ENCODE measurements at regions not wholly inside any gene's neighbourhood (a gene's known extent, or its start where the extent isn't known, plus 50 kb on each side); places are given as distances from the start of the nearest gene placed in this dataset.

GRCh38 chr2:191514613-191515012 is 163.3 kb upstream of the NABP1 start:
- DNase-seq (ENCODE audit: low spot score) = no peak

- DNase-seq (ENCODE audit: low spot score) = no peak
These were observed 162.4 kb upstream of the NABP1 start for GRCh38 chr2:191515551-191515950.

GRCh38 chr2:191516260-191516659 is 161.7 kb upstream of the NABP1 start:
- DNase-seq (ENCODE audit: low spot score) = no peak

DNA sequence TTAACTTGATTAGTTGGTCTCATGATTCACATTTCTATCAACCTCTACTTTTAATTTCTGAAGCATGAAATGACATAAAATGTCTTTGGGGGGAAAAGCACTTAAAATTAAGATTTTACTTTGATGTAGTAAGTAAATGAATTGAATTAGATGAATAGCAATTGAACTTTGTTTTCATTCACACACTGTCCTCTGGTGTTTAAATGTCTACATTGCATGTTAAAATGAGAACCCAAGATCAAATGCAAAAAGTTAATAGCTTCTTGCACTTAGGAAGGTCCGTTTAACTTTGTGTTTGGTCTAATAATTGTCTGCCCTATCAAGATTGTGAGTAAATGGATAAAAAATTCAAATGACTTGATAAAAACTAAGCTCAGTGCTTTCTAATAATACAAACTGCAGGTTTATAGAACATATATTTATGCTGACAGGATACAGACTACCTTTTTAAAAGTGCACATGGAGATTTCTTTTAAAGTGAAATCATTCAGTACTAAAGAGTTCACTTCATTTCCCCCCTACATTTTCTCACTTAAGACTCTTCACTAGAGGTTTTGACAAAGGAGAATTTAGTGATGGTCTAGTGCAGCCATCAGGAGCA is 156.2 kb upstream of the NABP1 start:
- peak; percentile 29 for DNase-seq (ENCODE audit: low spot score)

GRCh38 chr2:191522478-191523120 is 155.3 kb upstream of the NABP1 start:
- DNase-seq (ENCODE audit: low spot score) = no peak

GRCh38 chr2:191526091-191526490 is 151.8 kb upstream of the NABP1 start:
- no peak for DNase-seq (ENCODE audit: low spot score)

GRCh38 chr2:191526536-191526935 is 151.4 kb upstream of the NABP1 start:
- DNase-seq (ENCODE audit: low spot score) = no peak

- DNase-seq (ENCODE audit: low spot score) = no peak
These were observed 150.9 kb upstream of the NABP1 start for GRCh38 chr2:191526953-191527556.

DNA sequence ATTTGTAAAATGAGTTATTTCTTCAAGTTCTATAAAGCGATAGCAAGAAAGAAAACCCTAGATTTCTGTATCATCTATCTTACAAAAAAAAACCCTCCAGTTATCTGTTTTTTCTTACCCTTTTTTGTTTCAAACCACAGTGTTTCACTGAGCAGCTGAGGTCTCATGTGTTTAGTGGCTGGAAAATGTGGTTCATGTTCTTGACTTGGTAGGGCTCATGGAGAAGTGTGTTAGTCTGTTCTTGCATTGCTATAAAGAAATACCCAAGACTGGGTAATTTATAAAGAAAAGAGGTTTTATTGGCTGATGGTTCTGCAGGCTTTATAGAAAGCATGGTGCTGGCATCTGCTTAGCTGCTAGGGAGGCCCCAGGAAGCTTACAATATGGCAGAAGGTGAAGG is 147.3 kb upstream of the NABP1 start:
- DNase-seq (ENCODE audit: low spot score) = no peak

GRCh38 chr2:191533693-191534180 is 144.2 kb upstream of the NABP1 start:
- DNase-seq (ENCODE audit: low spot score) = no peak

- DNase-seq (ENCODE audit: low spot score) = no peak
These were observed 140.0 kb upstream of the NABP1 start for GRCh38 chr2:191537921-191538320.

DNA sequence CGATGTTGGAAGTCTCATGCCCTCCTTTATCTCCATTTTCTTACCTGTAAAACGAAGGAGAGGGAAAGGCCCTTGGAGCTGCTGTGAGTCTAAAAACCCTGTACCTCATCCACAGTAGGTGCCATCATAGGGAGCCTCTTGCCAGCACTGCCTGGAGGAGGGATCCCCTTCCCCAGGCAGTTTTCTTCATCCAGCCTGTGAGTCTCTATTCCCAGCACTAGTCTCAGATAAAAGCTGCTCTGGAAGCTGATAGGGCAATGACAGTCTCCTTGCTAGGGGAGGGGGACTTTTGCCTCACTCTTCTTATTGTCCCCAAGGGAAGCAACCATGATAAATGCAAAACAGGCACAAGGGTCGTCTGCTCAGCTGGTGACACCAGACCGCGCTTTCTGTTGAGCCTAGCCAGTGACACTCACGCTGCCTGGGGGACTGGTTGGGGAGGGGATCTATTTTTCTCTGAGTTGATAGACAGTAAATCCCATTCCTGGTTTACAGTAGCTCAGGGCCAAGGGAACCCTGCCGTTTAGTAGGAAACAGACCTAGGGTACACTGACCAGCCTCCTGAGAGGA is 139.5 kb upstream of the NABP1 start:
- DNase-seq (ENCODE audit: low spot score) = no peak

DNA sequence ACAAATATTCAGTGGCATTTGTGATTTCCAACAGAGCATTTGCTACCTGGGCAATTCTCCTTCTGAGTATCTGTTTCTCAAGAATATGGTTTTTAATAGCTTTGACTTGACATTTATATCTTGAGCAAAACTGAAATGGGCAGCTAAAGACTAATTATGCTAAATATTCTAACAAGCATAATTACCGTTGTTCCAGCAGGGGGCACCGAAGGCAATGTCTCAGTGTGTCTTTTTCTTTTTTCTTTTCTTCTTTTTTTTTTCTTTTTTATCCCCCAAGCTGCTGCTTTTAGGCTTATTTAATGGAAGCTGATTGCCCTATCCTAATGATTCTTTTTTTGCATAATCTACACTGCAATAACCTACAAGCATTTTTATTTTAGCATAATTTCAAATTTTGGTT is 138.9 kb upstream of the NABP1 start:
- DNase-seq (ENCODE audit: low spot score) = peak; percentile 6

- DNase-seq (ENCODE audit: low spot score) = no peak
These were observed 137.3 kb upstream of the NABP1 start for GRCh38 chr2:191540681-191541080.

GRCh38 chr2:191543708-191544107 is 134.2 kb upstream of the NABP1 start:
- DNase-seq (ENCODE audit: low spot score) = no peak

- no peak for DNase-seq (ENCODE audit: low spot score)
These were observed 133.4 kb upstream of the NABP1 start for GRCh38 chr2:191544461-191545062.

DNA sequence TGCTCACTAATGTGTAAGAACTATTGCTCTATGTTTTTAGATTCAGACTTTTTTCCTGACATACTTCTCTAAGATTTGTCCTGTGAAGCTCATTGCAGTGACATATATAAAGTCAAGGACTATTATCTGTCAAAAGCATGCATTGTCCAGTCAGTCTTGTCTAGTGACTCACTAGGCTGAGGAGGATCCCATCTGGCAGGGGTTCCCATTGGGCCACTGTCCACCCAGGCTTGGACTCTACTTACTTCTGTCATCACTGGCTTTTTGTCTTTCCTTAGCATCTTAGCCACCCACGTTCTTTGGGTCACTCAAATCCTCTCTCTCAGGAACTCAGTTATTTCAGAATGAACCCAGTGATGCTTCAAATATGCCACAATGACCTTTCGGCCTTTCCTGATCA is 132.6 kb upstream of the NABP1 start:
- DNase-seq (ENCODE audit: low spot score) = no peak

- no peak for DNase-seq (ENCODE audit: low spot score)
These were observed 125.9 kb upstream of the NABP1 start for GRCh38 chr2:191552066-191552465.

GRCh38 chr2:191554240-191554639 is 123.7 kb upstream of the NABP1 start:
- DNase-seq (ENCODE audit: low spot score) = no peak

DNA sequence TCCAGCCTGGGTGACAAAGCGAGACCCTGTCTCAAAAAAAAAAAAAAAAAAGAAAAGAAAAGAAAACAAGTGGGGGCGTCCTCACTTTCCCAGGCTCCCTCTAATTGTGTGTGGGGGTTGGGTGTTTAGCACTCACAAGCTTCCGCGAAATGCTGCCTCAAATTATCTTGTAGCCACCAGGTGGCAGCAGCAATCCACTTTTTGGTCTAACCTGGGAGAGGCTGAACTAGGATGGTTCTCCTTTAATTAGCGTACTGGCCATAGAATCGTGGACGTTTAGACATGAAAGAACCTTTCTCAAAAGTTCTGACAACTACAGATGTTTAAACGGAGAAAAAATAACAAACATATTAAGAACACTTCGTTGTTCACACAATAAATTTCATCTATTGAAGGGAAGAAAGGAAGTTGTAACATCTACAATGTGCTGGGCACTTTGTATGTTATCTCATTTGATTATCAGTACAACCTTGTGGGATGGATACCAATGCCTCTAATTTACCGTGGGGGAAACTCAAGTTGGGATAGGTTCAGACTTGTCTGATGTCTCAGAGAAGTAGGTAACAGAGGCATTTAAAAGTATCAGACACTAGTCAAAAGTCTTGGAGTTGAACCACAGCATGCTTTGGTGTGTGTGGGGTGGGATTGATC is 122.7 kb upstream of the NABP1 start:
- DNase-seq (ENCODE audit: low spot score) = peak; percentile 80

GRCh38 chr2:191556463-191556862 is 121.5 kb upstream of the NABP1 start:
- no peak for DNase-seq (ENCODE audit: low spot score)

DNA sequence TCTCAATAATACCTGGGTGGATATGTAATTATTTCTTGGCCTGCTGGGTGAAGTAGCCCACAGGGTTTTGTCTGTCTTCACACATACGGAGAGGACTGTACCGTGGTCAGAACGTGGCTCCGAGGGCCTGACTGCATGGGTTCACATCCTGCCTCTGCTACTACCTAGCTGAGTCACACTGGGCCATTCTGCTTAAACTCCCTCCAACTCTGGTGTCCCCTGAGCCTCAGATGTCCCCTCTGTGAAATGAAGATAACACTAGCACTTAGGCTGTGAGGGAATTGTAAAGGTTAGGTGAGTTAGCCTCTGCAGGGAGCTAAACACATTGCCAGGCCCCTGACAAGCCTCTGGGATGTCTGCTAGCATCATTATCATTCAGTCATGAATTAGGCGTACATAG is 120.1 kb upstream of the NABP1 start:
- DNase-seq (ENCODE audit: low spot score) = no peak

Measured in LoVo (cell line).